ENCODE measurements at regions not wholly inside any gene's neighbourhood (a gene's known extent, or its start where the extent isn't known, plus 50 kb on each side); places are given as distances from the start of the nearest gene placed in this dataset.

- Mint-ChIP-seq H3K27ac (no peak overlapping the region), H3K4me3 (no peak overlapping the region), H3K36me3 (ENCODE audit: low read depth) (no peaks in the 10 kb centered on the region), H3K4me1 (no peaks in the 10 kb centered on the region), H3K9me3 (ENCODE audit: low read depth) (no peaks in the 10 kb centered on the region), H3K27me3 (no peaks in the 10 kb centered on the region)
- intact Hi-C loops (cut with DNase I, micrococcal nuclease): loop anchor here in 1 of 2 experiments (5.0 kb wide), 1 partner anchor 43 kb away; no protein-coding TSS in a partner anchor
- ChIA-PET POLR2A (no interaction called here), CTCF (no interaction called here)
- no peak for ATAC-seq
- DNase-seq: no peak
Observed at GRCh38 chr14:22338917-22339715, 249.9 kb downstream of the DAD1 start.

DNA sequence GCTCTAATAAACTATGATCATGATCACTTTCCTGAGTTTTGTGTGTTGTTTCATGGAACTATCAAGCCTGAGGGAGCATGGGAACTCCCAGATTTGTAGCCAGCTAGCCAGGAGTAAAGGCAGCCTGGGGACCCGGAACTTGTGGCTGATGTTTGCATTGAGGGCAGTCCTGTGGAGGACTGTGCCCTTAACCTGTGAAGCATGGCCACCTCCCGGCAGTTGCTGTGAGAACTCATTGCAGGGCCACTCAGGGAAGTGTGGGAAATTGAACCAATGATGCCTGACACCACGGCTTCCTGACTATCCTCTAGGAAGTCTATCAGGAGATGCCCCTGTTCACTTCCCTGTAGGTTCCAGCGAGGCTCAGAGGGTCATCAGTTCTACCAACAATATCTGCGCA lies 250.6 kb downstream of the DAD1 start:
- H3K4me3 Mint-ChIP-seq: no peak overlapping the region
- H3K27me3 Mint-ChIP-seq: no peaks in the 10 kb centered on the region
- H3K9me3 Mint-ChIP-seq (ENCODE audit: low read depth): no peaks in the 10 kb centered on the region
- intact Hi-C loops (cut with DNase I, micrococcal nuclease): loop anchor here in 1 of 2 experiments (5.0 kb wide), 1 partner anchor 44 kb away; no protein-coding TSS in a partner anchor
- ATAC-seq (no peak), DNase-seq (no peak)
- H3K27ac Mint-ChIP-seq: no peak overlapping the region
- H3K4me1 Mint-ChIP-seq: no peaks in the 10 kb centered on the region
- ChIA-PET POLR2A (interaction anchor here (0.6 kb wide), 1 partner anchor 189 kb away, joined by 8 read pairs; no protein-coding TSS in a partner anchor), CTCF (no interaction called here)
- H3K36me3 Mint-ChIP-seq (ENCODE audit: low read depth): no peaks in the 10 kb centered on the region

- ATAC-seq: no peak
- no peaks in the 10 kb centered on the region for H3K9me3 Mint-ChIP-seq (ENCODE audit: low read depth)
- H3K27me3 Mint-ChIP-seq: no peaks in the 10 kb centered on the region
- intact Hi-C loops (cut with DNase I, micrococcal nuclease): loop anchor here in 1 of 2 experiments (5.0 kb wide), 1 partner anchor 44 kb away; no protein-coding TSS in a partner anchor
- H3K4me3 Mint-ChIP-seq: no peak overlapping the region
- ChIA-PET POLR2A (interaction anchor here (0.6 kb wide), 1 partner anchor 190 kb away, joined by 8 read pairs; no protein-coding TSS in a partner anchor), CTCF (no interaction called here)
- no peak for DNase-seq
- no peak overlapping the region for H3K27ac Mint-ChIP-seq
- H3K4me1 Mint-ChIP-seq: no peaks in the 10 kb centered on the region
- no peaks in the 10 kb centered on the region for H3K36me3 Mint-ChIP-seq (ENCODE audit: low read depth)
Observed at GRCh38 chr14:22337938-22338337, 251.1 kb downstream of the DAD1 start.

- Mint-ChIP-seq H3K27ac (no peak overlapping the region), H3K4me1 (no peaks in the 10 kb centered on the region), H3K27me3 (no peaks in the 10 kb centered on the region), H3K9me3 (ENCODE audit: low read depth) (no peaks in the 10 kb centered on the region), H3K36me3 (ENCODE audit: low read depth) (no peaks in the 10 kb centered on the region), H3K4me3 (no peak overlapping the region)
- DNase-seq: no peak
- CTCF ChIA-PET: no interaction called here
- no peak for ATAC-seq
- intact Hi-C loops (cut with DNase I, micrococcal nuclease): loop anchor here in 1 of 2 experiments (5.0 kb wide), 1 partner anchor 45 kb away; no protein-coding TSS in a partner anchor
- POLR2A ChIA-PET: interaction anchor here (0.6 kb wide), 1 partner anchor 190 kb away, joined by 8 read pairs; no protein-coding TSS in a partner anchor
Observed at GRCh38 chr14:22337521-22337920, 251.5 kb downstream of the DAD1 start.

DNA sequence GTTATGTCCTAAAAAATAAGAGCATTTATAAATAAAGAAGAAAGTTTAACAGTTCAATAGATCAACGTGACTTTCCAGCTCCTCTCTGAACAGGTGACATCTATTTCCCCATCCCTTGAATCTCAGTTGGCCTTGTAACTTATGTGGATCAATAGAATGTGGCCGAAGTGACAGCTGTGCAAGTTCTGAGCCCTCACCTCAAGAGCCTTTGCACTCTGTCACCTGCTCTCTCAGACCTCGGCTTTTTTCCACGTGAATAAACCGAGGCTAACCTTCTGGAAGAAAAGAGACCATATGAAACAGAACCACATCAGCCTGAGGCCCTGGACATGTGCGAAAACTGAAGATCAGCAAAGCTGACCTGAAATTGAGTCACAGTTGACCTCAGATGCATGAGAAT lies 253.0 kb downstream of the DAD1 start:
- ATAC-seq (no peak), DNase-seq (no peak)
- no peaks in the 10 kb centered on the region for H3K27me3 Mint-ChIP-seq
- ChIA-PET CTCF (no interaction called here), POLR2A (no interaction called here)
- H3K9me3 Mint-ChIP-seq (ENCODE audit: low read depth): no peaks in the 10 kb centered on the region
- no peaks in the 10 kb centered on the region for H3K36me3 Mint-ChIP-seq (ENCODE audit: low read depth)
- H3K4me3 Mint-ChIP-seq: no peak overlapping the region
- intact Hi-C loops (cut with DNase I, micrococcal nuclease): loop anchor here in 1 of 2 experiments (5.0 kb wide), 1 partner anchor 46 kb away; no protein-coding TSS in a partner anchor
- H3K27ac Mint-ChIP-seq: no peak overlapping the region
- H3K4me1 Mint-ChIP-seq: no peaks in the 10 kb centered on the region

- Mint-ChIP-seq H3K4me1 (no peaks in the 10 kb centered on the region), H3K27ac (no peak overlapping the region), H3K4me3 (no peak overlapping the region), H3K36me3 (ENCODE audit: low read depth) (no peaks in the 10 kb centered on the region), H3K9me3 (ENCODE audit: low read depth) (no peaks in the 10 kb centered on the region), H3K27me3 (no peaks in the 10 kb centered on the region)
- ChIA-PET POLR2A (no interaction called here), CTCF (interaction anchor here (0.6 kb wide), 1 partner anchor 51 kb away, joined by 3 read pairs; no protein-coding TSS in a partner anchor)
- ATAC-seq (no peak), DNase-seq (no peak)
- intact Hi-C loops (cut with DNase I, micrococcal nuclease): loop anchor here in 1 of 2 experiments (5.0 kb wide), 1 partner anchor 48 kb away; no protein-coding TSS in a partner anchor
Observed at GRCh38 chr14:22334627-22335026, 254.4 kb downstream of the DAD1 start.

DNA sequence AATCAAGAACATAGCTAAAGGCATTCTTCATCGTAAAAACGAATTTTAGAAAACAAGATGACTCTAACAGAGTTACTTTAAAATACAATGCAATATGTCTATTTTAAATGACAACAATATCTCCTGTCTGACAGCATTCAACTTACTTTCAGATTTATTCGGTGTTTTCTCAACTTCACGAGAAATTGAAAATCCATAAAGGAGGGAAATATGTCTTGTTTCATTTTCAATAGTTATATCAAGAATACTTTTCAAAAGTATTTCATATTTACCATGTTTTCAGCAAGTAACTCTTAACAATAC lies 254.8 kb downstream of the DAD1 start:
- ChIA-PET POLR2A (no interaction called here), CTCF (no interaction called here)
- no peaks in the 10 kb centered on the region for H3K27me3 Mint-ChIP-seq
- intact Hi-C loops (cut with DNase I, micrococcal nuclease): no loop called here
- ATAC-seq: no peak
- H3K27ac Mint-ChIP-seq: no peak overlapping the region
- H3K36me3 Mint-ChIP-seq (ENCODE audit: low read depth): no peaks in the 10 kb centered on the region
- no peaks in the 10 kb centered on the region for H3K9me3 Mint-ChIP-seq (ENCODE audit: low read depth)
- no peaks in the 10 kb centered on the region for H3K4me1 Mint-ChIP-seq
- no peak for DNase-seq
- H3K4me3 Mint-ChIP-seq: no peak overlapping the region

DNA sequence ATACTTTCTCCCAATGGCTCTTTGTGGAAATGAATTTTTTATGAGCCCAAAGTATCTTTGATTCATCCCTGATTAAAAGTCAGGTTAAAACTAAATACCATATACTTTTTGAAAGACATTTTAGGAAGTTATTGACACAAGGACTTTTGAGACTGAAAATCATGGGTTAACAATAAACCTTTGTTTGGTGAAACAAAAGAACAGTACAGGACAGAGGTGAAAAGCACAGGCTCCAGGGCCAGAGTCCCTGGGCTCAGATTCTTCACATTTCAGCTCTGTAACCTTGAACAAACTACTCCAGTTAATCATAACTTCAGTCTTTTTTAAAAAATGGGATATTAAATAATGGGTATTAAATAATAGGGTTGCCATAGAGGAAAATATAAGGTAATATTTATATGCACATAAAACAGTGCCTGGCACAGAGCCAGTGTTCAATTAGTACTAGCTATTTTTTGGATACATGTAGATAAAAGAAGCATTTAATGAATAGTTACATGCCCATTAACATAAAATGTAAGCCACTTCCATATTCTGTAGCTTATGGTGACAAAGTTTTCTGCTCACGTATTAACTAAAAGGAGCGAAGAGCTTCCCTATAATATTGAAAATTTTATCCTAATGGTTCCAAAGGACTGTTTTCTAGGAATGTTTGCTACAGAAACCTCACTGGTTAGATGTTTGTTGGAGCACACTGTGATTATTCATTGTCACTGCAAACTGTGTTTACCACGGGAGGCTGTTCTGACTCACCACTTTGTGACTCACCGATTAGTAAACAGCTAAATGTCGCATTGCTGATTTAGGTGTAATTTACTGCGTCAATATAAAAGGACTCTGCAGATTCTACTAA lies 255.4 kb downstream of the DAD1 start:
- no peak overlapping the region for H3K27ac Mint-ChIP-seq
- intact Hi-C loops (cut with DNase I, micrococcal nuclease): no loop called here
- no peaks in the 10 kb centered on the region for H3K36me3 Mint-ChIP-seq (ENCODE audit: low read depth)
- POLR2A ChIA-PET: no interaction called here
- H3K27me3 Mint-ChIP-seq: no peaks in the 10 kb centered on the region
- no peaks in the 10 kb centered on the region for H3K9me3 Mint-ChIP-seq (ENCODE audit: low read depth)
- no peaks in the 10 kb centered on the region for H3K4me1 Mint-ChIP-seq
- CTCF ChIA-PET: no interaction called here
- DNase-seq (no peak), ATAC-seq (no peak)
- no peak overlapping the region for H3K4me3 Mint-ChIP-seq

GRCh38 chr14:22332686-22333421 lies 256.2 kb downstream of the DAD1 start:
- no peaks in the 10 kb centered on the region for H3K4me1 Mint-ChIP-seq
- intact Hi-C loops (cut with DNase I, micrococcal nuclease): no loop called here
- no peaks in the 10 kb centered on the region for H3K27me3 Mint-ChIP-seq
- no peak overlapping the region for H3K4me3 Mint-ChIP-seq
- no peak for ATAC-seq
- no peaks in the 10 kb centered on the region for H3K9me3 Mint-ChIP-seq (ENCODE audit: low read depth)
- DNase-seq: no peak
- POLR2A ChIA-PET: no interaction called here
- H3K36me3 Mint-ChIP-seq (ENCODE audit: low read depth): no peaks in the 10 kb centered on the region
- CTCF ChIA-PET: no interaction called here
- H3K27ac Mint-ChIP-seq: no peak overlapping the region

GRCh38 chr14:22329371-22329770 lies 259.7 kb downstream of the DAD1 start:
- H3K4me3 Mint-ChIP-seq: no peak overlapping the region

DNA sequence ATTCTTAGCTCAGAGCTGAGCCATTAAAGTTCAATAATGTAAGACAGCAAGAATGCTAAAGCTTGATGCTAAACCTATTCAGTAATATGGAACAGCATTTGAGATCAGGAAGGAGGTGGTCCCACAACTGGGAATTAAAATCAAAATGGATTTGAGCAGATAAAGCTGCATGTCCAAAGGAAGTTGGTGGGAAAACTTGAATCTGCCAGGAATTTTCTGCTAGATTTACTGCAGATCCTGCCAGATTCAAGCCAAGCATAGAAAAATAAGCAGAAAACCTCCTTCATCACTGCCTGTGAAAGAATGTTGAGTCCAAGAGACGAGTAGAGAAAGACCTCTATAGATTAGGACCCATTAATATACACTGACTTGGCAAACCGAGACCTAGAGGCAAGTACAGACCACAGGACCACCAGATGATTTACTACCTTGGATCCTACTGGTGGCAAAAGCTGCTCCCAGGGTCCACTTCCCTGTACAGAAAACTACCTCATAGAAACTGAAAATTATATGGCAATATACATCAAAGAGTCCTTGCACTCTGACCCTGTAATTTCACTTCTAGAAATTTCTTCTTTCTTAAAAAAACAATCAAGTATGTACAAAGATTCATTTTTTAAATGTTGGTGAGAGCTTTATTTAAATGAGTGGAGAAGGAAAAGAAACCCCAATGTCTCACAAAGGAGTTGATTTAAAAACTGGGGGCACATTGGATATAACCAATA lies 263.2 kb downstream of the DAD1 start:
- intact Hi-C loops (cut with DNase I, micrococcal nuclease): no loop called here
- H3K9me3 Mint-ChIP-seq (ENCODE audit: low read depth): no peaks in the 10 kb centered on the region
- POLR2A ChIA-PET: no interaction called here
- no peak overlapping the region for H3K27ac Mint-ChIP-seq
- DNase-seq: no peak
- H3K4me3 Mint-ChIP-seq: no peak overlapping the region
- no peak for ATAC-seq
- no peaks in the 10 kb centered on the region for H3K4me1 Mint-ChIP-seq
- no peaks in the 10 kb centered on the region for H3K27me3 Mint-ChIP-seq
- CTCF ChIA-PET: no interaction called here
- no peaks in the 10 kb centered on the region for H3K36me3 Mint-ChIP-seq (ENCODE audit: low read depth)

More at GRCh38 chr14:22329371-22329770, 259.7 kb downstream of the DAD1 start:
- Mint-ChIP-seq H3K36me3 (ENCODE audit: low read depth) (no peaks in the 10 kb centered on the region), H3K4me1 (no peaks in the 10 kb centered on the region), H3K27ac (no peak overlapping the region), H3K9me3 (ENCODE audit: low read depth) (no peaks in the 10 kb centered on the region), H3K27me3 (no peaks in the 10 kb centered on the region)
- POLR2A ChIA-PET: no interaction called here
- ATAC-seq (no peak), DNase-seq (no peak)
- CTCF ChIA-PET: no interaction called here
- intact Hi-C loops (cut with DNase I, micrococcal nuclease): no loop called here

Measured in activated CD4-positive, alpha-beta T cell treated with anti-CD3 and anti-CD28 coated beads for 36 hours (primary cell).